MM.1S (cell line): ENCODE measurements at regions not wholly inside any gene's neighbourhood (a gene's known extent, or its start where the extent isn't known, plus 50 kb on each side); places are given as distances from the start of the nearest gene placed in this dataset.

Experiments
- CTCF ChIP-seq: fragments of 300-600 bp; sonication (generic); IDR thresholded peaks from 2 replicates; pipeline ENCODE4 v1.5.1; 2016; ENCODE audit warnings: antibody characterized with exemption, low read length, mixed read lengths
- EZH2 ChIP-seq: fragments of 300-600 bp; sonication (generic); optimal IDR thresholded peaks from 2 replicates; pipeline ENCODE3; 2017; ENCODE audit warnings: low read depth, mild to moderate bottlenecking, antibody characterized with exemption, low read length, mixed read lengths

- TF ChIP-seq CTCF (no peak), EZH2 (no peak)
Observed at GRCh38 chr2:121036226-121036692, 248.7 kb downstream of the TFCP2L1 start.
